ENCODE measurements at regions not wholly inside any gene's neighbourhood (a gene's known extent, or its start where the extent isn't known, plus 50 kb on each side); places are given as distances from the start of the nearest gene placed in this dataset.
"Not testable (repeated sequence)": the region's sequence is repeated elsewhere in the genome, so short reads cannot be mapped to it uniquely, and the experiment has no call there.

DNA sequence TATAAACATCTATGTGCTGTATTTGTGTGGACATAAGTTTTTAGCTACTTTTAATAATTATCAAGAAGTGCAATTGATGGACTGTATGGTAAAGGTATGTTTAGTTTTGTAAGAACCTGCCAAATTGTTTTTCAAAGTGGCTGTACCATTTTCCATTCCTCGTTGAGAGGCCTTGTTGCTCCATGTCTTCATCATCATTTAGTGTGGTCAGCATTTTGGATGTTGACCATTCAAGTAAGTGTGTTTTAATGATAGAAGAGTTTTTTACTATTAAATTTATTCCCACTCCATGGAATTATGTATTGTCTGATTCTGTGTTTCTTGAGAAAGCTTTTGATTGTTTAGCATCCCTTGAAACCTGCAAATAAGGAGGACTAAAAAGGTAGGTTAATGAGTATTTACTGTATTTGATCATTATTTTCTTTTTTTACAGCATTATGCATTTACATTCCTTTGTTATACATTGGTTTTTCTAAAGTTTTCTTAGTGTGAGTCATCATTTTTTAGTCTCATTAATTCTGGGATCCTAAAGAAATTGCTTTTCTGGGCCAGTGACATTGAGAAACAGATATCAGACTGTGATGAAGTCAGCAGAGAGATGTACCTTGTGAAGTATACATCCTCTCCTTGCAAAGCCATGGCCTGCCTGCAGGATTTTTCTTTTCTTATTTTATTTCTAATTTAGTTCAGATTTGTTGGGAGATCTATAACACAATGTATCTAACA, 312.8 kb upstream of the PTCHD4 start:
- DNase-seq = no peak

- no peak for DNase-seq
Observed at GRCh38 chr6:48419992-48420391, 309.0 kb upstream of the PTCHD4 start.

- no peak for DNase-seq
Observed at GRCh38 chr6:48417927-48418326, 306.9 kb upstream of the PTCHD4 start.

- DNase-seq = no peak
Observed at GRCh38 chr6:48412656-48413055, 301.7 kb upstream of the PTCHD4 start.

GRCh38 chr6:48404927-48405326, 293.9 kb upstream of the PTCHD4 start:
- DNase-seq = no peak

- no peak for DNase-seq
Observed at GRCh38 chr6:48403587-48403986, 292.6 kb upstream of the PTCHD4 start.

GRCh38 chr6:48401016-48401415, 290.0 kb upstream of the PTCHD4 start:
- peak in 1 of 58 donors; percentile 3 for DNase-seq

DNA sequence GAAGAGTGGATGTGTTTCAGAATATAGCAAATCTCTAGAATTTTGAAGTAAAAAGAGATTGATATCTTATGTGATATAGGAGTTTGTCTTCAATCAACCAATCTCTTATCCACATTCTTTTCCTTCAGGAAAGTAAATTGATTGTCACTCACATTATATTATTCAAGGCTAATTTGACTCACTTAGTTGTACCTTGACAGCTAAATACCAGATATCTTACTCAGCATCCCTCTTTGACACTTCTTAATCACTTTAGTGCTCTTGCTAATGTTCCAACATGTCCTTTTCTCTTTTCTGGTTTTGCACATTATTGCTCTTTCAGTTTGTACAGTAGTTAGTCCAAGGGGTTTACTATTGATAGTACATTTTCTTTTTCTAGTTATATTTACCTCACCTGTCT, 286.9 kb upstream of the PTCHD4 start:
- no peak for DNase-seq

DNA sequence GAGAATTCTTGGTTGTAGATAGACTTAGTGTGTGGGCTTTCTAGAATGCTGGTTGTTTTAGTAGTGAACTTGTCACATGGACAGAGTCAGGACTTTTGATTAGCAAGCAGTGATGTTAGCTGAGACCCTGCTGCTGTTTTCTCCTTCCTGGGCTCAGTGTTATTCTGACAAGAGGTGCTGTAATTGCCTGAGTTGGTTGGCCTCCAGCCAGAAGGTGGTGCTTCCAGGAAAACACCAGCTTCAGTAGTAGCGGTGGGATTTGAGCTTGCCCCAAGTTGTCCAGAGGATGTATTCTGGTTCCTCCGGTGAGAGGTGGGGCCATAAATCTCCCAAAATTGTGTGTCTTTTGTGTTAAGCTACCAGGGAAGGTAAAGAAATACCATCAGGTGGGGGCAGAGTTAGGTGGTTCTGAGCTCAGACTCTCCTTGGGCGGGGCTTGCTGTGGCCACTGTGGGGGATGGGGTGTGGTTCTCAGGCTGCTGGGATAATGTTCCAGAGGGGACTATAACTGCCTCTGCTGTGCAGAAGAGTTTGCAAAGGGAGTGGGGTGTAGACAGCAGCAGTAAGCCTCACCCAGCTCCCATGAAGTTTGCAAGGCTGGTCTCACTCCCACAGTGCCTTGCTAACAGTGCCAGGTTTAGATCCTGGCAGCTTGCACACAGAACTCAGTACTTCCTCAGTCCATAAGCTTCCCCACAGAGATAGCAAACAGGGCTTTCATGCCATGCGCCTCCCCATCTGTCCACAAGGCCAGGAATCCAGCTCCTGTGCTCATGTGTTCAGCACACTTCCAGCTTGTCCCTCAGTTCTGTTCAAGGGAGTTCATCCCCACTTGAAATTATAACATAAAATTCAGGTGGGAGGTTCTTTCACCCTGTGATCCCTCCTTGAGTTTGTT, 278.4 kb upstream of the PTCHD4 start:
- peak in 4 of 58 donors; percentile 2 to 7 (median 4) for DNase-seq

DNA sequence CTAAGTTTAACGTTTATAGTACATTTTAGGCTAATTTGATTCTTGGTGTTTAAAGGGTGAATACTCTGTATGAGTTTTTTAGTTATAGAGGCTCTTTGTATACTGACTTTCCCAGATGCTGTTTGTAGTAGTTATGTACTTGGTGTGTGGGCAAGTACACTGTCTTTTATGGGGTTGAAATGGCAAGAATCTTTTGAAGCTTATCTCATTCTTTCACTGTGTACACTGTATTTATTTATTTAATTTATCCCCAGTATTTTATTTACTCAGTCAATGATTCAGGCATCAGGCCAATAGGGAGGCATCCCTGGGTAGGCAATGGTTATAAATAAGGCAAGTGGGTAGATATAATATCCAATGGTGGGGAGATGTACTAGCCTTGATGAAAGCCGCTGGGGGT, 277.0 kb upstream of the PTCHD4 start:
- no peak for DNase-seq

- DNase-seq = no peak
Observed at GRCh38 chr6:48378884-48379407, 267.9 kb upstream of the PTCHD4 start.

GRCh38 chr6:48377115-48377514, 266.1 kb upstream of the PTCHD4 start:
- DNase-seq = no peak

DNA sequence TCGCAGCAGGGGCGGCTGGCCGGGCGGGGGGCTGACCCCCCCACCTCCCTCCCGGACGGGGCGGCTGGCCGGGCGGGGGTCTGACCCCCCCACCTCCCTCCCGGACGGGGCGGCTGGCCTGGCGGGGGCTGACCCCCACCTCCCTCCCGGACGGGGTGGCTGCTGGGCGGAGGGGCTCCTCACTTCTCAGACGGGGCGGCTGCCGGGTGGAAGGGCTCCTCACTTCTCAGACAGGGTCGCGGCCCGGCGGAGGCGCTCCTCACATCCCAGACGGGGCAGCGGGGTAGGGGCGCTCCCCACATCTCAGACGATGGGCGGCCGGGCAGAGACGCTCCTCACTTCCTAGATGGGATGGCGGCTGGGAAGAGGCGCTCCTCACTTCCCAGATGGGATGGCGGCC, 260.2 kb upstream of the PTCHD4 start:
- DNase-seq = not testable (repeated sequence)

- no peak for DNase-seq
Observed at GRCh38 chr6:48369100-48369499, 258.1 kb upstream of the PTCHD4 start.

GRCh38 chr6:48325701-48326100, 214.7 kb upstream of the PTCHD4 start:
- no peak for DNase-seq

DNA sequence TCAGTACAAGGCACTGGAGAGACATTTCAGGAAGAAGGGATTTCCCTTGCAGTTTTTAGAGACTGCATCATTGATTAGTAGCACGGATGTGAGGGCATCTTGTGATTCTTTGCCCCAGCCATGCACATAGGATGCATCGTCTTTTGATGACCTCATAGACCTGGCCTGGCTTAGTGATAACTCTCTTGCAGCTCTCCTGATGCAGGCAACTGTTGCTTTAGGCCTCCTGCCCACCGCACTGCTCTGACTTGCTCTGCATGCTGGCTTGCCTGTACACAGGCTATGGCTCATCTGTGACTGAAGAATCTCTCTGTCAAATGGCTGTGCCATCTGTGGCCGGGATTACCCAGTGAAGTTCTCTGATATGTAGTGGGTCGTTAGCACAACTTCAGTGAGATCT, 207.7 kb upstream of the PTCHD4 start:
- DNase-seq = no peak

GRCh38 chr6:48315915-48316314, 204.9 kb upstream of the PTCHD4 start:
- no peak for DNase-seq

GRCh38 chr6:48315051-48315719, 204.2 kb upstream of the PTCHD4 start:
- no peak for DNase-seq

DNA sequence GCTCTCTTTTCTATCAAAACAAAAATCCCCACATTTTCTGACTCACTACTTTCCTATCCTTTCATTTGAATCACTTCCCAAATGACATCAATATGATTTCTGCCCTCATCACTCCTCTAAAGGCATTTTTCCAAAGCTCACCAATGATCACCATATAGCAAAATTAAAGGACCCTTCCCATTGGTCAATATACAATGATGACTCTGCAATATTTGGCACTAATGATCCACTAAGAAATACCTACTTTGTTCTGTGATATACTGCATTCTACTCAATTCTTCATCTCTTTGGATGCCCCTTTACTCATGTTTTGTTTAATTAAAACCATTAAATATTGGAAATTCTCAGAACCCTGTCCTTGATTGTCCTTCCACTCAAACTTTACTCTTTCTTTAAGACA, 200.3 kb upstream of the PTCHD4 start:
- DNase-seq = no peak

DNA sequence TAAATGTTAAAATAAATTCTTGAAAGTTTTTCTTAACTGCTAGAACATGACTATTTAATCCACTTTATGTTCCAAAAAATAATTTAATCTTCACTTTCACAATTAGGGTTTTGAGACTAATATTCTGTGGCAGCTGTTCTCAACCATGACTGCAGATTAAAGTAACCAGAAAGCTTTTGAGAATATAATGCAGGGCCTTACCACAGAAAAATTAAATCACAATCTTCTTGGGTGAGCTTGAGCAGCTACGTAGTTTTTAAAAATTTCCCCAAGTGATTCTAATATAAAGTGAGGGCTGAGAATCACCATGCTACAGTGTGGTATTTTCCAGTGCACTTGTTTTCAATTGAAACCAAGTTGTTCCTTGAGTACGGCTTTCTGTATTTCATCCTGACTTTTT, 196.6 kb upstream of the PTCHD4 start:
- DNase-seq = no peak

DNA sequence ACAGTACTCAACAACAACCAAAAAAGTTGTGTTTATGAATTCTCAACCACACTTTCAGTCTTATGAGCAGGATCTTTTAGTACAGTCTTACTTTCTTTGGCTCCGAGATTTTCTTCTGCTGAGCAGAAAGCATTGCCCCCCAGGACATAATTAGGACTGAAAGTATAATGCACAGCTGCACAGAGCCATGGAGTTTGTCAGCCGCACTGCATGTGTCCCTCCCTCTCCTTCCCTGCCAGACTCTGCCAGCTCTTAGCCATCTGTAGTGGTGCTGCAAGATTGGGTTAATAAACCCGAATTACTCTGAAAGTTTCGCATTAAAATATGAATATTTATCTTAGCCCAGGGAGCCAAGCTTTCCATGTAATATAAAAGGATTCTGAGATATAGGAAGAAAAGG, 179.6 kb upstream of the PTCHD4 start:
- DNase-seq = no peak

DNA sequence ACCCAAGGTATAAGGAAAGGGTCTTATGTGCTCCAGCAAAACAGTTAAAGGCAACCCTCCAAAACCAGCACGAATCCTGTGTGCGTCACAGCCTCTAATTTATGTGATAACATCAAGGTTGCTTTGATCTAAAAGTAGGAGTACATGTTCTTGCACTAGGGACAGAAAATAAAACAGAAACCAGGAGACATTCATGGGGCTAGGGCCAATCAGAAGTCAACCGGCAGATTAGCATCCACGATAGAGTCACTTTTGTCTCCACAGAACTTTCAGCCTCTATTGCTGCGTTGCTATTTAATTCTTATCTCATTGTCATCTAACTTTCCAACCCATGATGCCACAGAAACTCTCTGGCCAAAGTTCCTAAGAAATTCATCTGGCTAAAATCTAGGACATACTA, 178.8 kb upstream of the PTCHD4 start:
- no peak for DNase-seq
